GM12872 (cell line): ENCODE measurements at regions not wholly inside any gene's neighbourhood (a gene's known extent, or its start where the extent isn't known, plus 50 kb on each side); places are given as distances from the start of the nearest gene placed in this dataset.

Experiments used
- CTCF ChIP-seq: IDR thresholded peaks from 3 replicates; pipeline ENCODE4 v1.5.1; 2011; ENCODE audit warnings: low read depth, mild to moderate bottlenecking, low read length, moderate library complexity; ENCODE audit not compliant: insufficient read depth

GRCh38 chr6:47157653-47158219 is 115.6 kb upstream of the ADGRF1 start:
- TF ChIP-seq CTCF, result no peak

- no peak for TF ChIP-seq CTCF
Measured at GRCh38 chr6:47157063-47157462, 114.9 kb upstream of the ADGRF1 start.

- no peak for TF ChIP-seq CTCF
Measured at GRCh38 chr6:47156196-47156595, 114.1 kb upstream of the ADGRF1 start.

- no peak for TF ChIP-seq CTCF
Measured at GRCh38 chr6:47153404-47153755, 111.2 kb upstream of the ADGRF1 start.

- no peak for TF ChIP-seq CTCF
Measured at GRCh38 chr6:47152666-47153403, 110.7 kb upstream of the ADGRF1 start.

- TF ChIP-seq CTCF, result no peak
Measured at GRCh38 chr6:47151232-47151898, 109.2 kb upstream of the ADGRF1 start.

GRCh38 chr6:47149554-47149953 is 107.4 kb upstream of the ADGRF1 start:
- TF ChIP-seq CTCF, result no peak
